Neuronal stem cell (in vitro differentiated cells): ENCODE measurements at regions not wholly inside any gene's neighbourhood (a gene's known extent, or its start where the extent isn't known, plus 50 kb on each side); places are given as distances from the start of the nearest gene placed in this dataset.

Source experiments
- DNase-seq: peaks from one replicate; pipeline ENCODE4 v3.0.0-alpha.2; 2013; ENCODE audit warnings: low spot score
- H2AFZ ChIP-seq: one replicate; pipeline ENCODE4 v1.6.1; 2013; ENCODE audit warnings: mild to moderate bottlenecking, low read length, inconsistent platforms
- H2AK5ac ChIP-seq: 2 replicates; pipeline ENCODE4 v1.6.1; 2013; ENCODE audit warnings: low read depth, mild to moderate bottlenecking, inconsistent platforms, low read length, moderate library complexity, mixed read lengths
- H2BK120ac ChIP-seq: 2 replicates; pipeline ENCODE4 v1.6.1; 2013; ENCODE audit warnings: low read depth, mild to moderate bottlenecking, inconsistent platforms, low read length, moderate library complexity, mixed read lengths
- H2BK12ac ChIP-seq: one replicate; pipeline ENCODE4 v1.6.1; 2013; ENCODE audit warnings: low read length, inconsistent platforms
- H2BK15ac ChIP-seq: 2 replicates; pipeline ENCODE4 v1.6.1; 2013; ENCODE audit warnings: mild to moderate bottlenecking, low read length, inconsistent platforms, mixed read lengths
- H2BK5ac ChIP-seq: one replicate; pipeline ENCODE4 v1.6.1; 2013; ENCODE audit warnings: inconsistent platforms, mild to moderate bottlenecking, low read length, moderate library complexity
- H3K14ac ChIP-seq: one replicate; pipeline ENCODE4 v1.6.1; 2013; ENCODE audit warnings: low read length, inconsistent platforms
- H3K18ac ChIP-seq: 2 replicates; pipeline ENCODE4 v1.6.1; 2013; ENCODE audit warnings: low read length, inconsistent platforms
- H3K23ac ChIP-seq: 2 replicates; pipeline ENCODE4 v1.6.1; 2013; ENCODE audit warnings: low read depth, mild to moderate bottlenecking, mixed read lengths, low read length, inconsistent platforms; ENCODE audit not compliant: poor library complexity
- H3K27ac ChIP-seq: replicated peaks from 3 replicates; pipeline ENCODE4 v1.5.1; 2013; ENCODE audit warnings: low read length, inconsistent platforms
- H3K27me3 ChIP-seq, 3 experiments: 2 replicates each; pipeline ENCODE4 v1.6.1; 2013; ENCODE audit warnings: low read length in 3 of 3, mild to moderate bottlenecking in 2 of 3, inconsistent platforms in 1 of 3, low read depth in 1 of 3, mixed read lengths in 1 of 3, moderate library complexity in 1 of 3; ENCODE audit not compliant: control insufficient read depth in 3 of 3, insufficient read depth in 3 of 3
- H3K36me3 ChIP-seq, 2 donors: replicated peaks in 1 of 2; 2 replicates each; pipeline ENCODE4 v1.6.1; 2013; ENCODE audit warnings: low read length in 2 of 2; ENCODE audit not compliant: control insufficient read depth in 2 of 2, insufficient read depth in 2 of 2
- H3K4ac ChIP-seq: 2 replicates; pipeline ENCODE4 v1.6.1; 2013; ENCODE audit warnings: inconsistent platforms, mild to moderate bottlenecking, low read length, moderate library complexity
- H3K4me1 ChIP-seq, 2 donors: 1 replicate in 1 of 2; 2 replicates in 1 of 2; pipeline ENCODE4 v1.6.1; 2013; ENCODE audit warnings: low read length in 2 of 2, low read depth in 1 of 2; ENCODE audit not compliant: control insufficient read depth in 2 of 2, insufficient read depth in 1 of 2
- H3K4me2 ChIP-seq: one replicate; pipeline ENCODE4 v1.6.1; 2013; ENCODE audit warnings: mild to moderate bottlenecking, low read length, inconsistent platforms; ENCODE audit not compliant: insufficient read depth, poor library complexity, severe bottlenecking
- H3K4me3 ChIP-seq, 2 donors: 2 replicates each; pipeline ENCODE4 v1.5.1; 2013; ENCODE audit warnings: low read length in 2 of 2, mild to moderate bottlenecking in 2 of 2, inconsistent platforms in 1 of 2, moderate library complexity in 1 of 2
- H3K79me1 ChIP-seq: one replicate; pipeline ENCODE4 v1.6.1; 2013; ENCODE audit warnings: low read depth, mild to moderate bottlenecking, inconsistent platforms, low read length, moderate library complexity
- H3K9ac ChIP-seq: one replicate; pipeline ENCODE4 v1.6.1; 2013; ENCODE audit warnings: mild to moderate bottlenecking, low read depth, low read length, inconsistent platforms; ENCODE audit not compliant: poor library complexity
- H3K9me3 ChIP-seq, 2 donors: replicated peaks in 1 of 2; 2 replicates each; pipeline versions ENCODE3 to v1.6.1; 2013; ENCODE audit warnings: low read length in 2 of 2, mild to moderate bottlenecking in 2 of 2, inconsistent platforms in 1 of 2, low read depth in 1 of 2, mixed read lengths in 1 of 2, moderate library complexity in 1 of 2; ENCODE audit not compliant: control insufficient read depth in 2 of 2, insufficient read depth in 1 of 2
- H4K8ac ChIP-seq: one replicate; pipeline ENCODE4 v1.6.1; 2013; ENCODE audit warnings: low read depth, mild to moderate bottlenecking, inconsistent platforms, low read length, moderate library complexity
- H4K91ac ChIP-seq: one replicate; pipeline ENCODE4 v1.6.1; 2013; ENCODE audit warnings: low read length, low read depth, mild to moderate bottlenecking, inconsistent platforms; ENCODE audit not compliant: poor library complexity
- WGBS, 2 donors: extraction: QIAGEN DNeasy Blood & Tissue Kit; methylation state at CpG; one replicate each; pipeline ENCODE4 v1.1.7; 2013; ENCODE audit warnings: missing lambda C conversion rate in 2 of 2, mixed read lengths in 1 of 2; ENCODE audit not compliant: insufficient read length in 2 of 2, insufficient replicate concordance in 1 of 2; ENCODE audit errors: extremely low coverage in 2 of 2; 5-methylcytosine and 5-hydroxymethylcytosine counted together

- Histone ChIP-seq H2AK5ac (no peak overlapping the region), H3K14ac (no peak overlapping the region), H3K27me3 (no peaks in the 10 kb centered on the region), H3K18ac (no peak overlapping the region), H2BK120ac (no peak overlapping the region), H3K4me2 (no peak overlapping the region), H3K9ac (no peak overlapping the region), H3K79me1 (no peaks in the 10 kb centered on the region), H3K36me3 (no peaks in the 10 kb centered on the region), H3K27ac (no peak overlapping the region), H2BK15ac (no peak overlapping the region), H4K91ac (no peak overlapping the region), H4K8ac (no peak overlapping the region), H2AFZ (no peak overlapping the region), H3K23ac (no peak overlapping the region), H3K4me1 (no peaks in the 10 kb centered on the region), H3K4me3 (no peak overlapping the region), H2BK5ac (no peak overlapping the region), H3K4ac (no peak overlapping the region), H3K9me3 (no peaks in the 10 kb centered on the region), H2BK12ac (no peak overlapping the region)
- DNase-seq = no peak
These were observed 107.9 kb upstream of the EPHA6 start for GRCh38 chr3:96706509-96706908.

GRCh38 chr3:96711816-96712215 lies 102.6 kb upstream of the EPHA6 start:
- Histone ChIP-seq H3K4me1 (no peaks in the 10 kb centered on the region), H3K4ac (no peak overlapping the region), H2BK5ac (no peak overlapping the region), H3K18ac (no peak overlapping the region), H2AFZ (no peak overlapping the region), H3K23ac (no peak overlapping the region), H3K79me1 (no peaks in the 10 kb centered on the region), H3K36me3 (no peaks in the 10 kb centered on the region), H3K4me3 (no peak overlapping the region), H2BK15ac (no peak overlapping the region), H3K14ac (no peak overlapping the region), H2BK12ac (no peak overlapping the region), H3K9ac (no peak overlapping the region), H3K4me2 (no peak overlapping the region), H2BK120ac (no peak overlapping the region), H3K9me3 (no peaks in the 10 kb centered on the region), H4K91ac (no peak overlapping the region), H3K27ac (no peak overlapping the region), H3K27me3 (no peaks in the 10 kb centered on the region), H2AK5ac (no peak overlapping the region), H4K8ac (no peak overlapping the region)
- DNase-seq = no peak
- WGBS, 2 donors = no CpG with 5 or more reads among the region's 2 CpGs

- no CpG with 5 or more reads among the region's 2 CpGs for WGBS, 2 donors
- Histone ChIP-seq H2AFZ (no peak overlapping the region), H3K4ac (no peak overlapping the region), H4K8ac (no peak overlapping the region), H3K9ac (no peak overlapping the region), H4K91ac (no peak overlapping the region), H3K27me3 (no peaks in the 10 kb centered on the region), H2BK120ac (no peak overlapping the region), H3K4me2 (no peak overlapping the region), H3K14ac (no peak overlapping the region), H3K18ac (no peak overlapping the region), H2BK15ac (no peak overlapping the region), H3K79me1 (no peaks in the 10 kb centered on the region), H3K36me3 (no peaks in the 10 kb centered on the region), H3K9me3 (no peaks in the 10 kb centered on the region), H2AK5ac (no peak overlapping the region), H3K27ac (no peak overlapping the region), H3K4me3 (no peak overlapping the region), H2BK12ac (no peak overlapping the region), H2BK5ac (no peak overlapping the region), H3K23ac (no peak overlapping the region), H3K4me1 (no peaks in the 10 kb centered on the region)
- DNase-seq = no peak
These were observed 101.6 kb upstream of the EPHA6 start for GRCh38 chr3:96712792-96713191.

GRCh38 chr3:96719921-96720320 lies 94.5 kb upstream of the EPHA6 start:
- no peak overlapping the region for H2BK12ac ChIP-seq
- WGBS, 2 donors = no CpG with 5 or more reads among the region's 3 CpGs

More at GRCh38 chr3:96719921-96720320, 94.5 kb upstream of the EPHA6 start:
- no peak overlapping the region for H3K4ac ChIP-seq
- no peak overlapping the region for H3K27ac ChIP-seq
- no peaks in the 10 kb centered on the region for H3K4me1 ChIP-seq
- no peak overlapping the region for H3K23ac ChIP-seq
- H4K8ac ChIP-seq = no peak overlapping the region
- no peaks in the 10 kb centered on the region for H3K36me3 ChIP-seq
- no peak overlapping the region for H2AFZ ChIP-seq
- no peak overlapping the region for H2AK5ac ChIP-seq
- no peak overlapping the region for H3K18ac ChIP-seq
- H3K27me3 ChIP-seq = no peaks in the 10 kb centered on the region
- H3K4me3 ChIP-seq = no peak overlapping the region
- H3K9me3 ChIP-seq = no peaks in the 10 kb centered on the region
- H2BK15ac ChIP-seq = no peak overlapping the region
- H3K79me1 ChIP-seq = no peaks in the 10 kb centered on the region
- no peak overlapping the region for H2BK120ac ChIP-seq
- no peak overlapping the region for H3K9ac ChIP-seq
- H4K91ac ChIP-seq = no peak overlapping the region
- H3K4me2 ChIP-seq = no peak overlapping the region
- no peak overlapping the region for H3K14ac ChIP-seq
- DNase-seq = no peak
- no peak overlapping the region for H2BK5ac ChIP-seq
